ENCODE measurements at regions not wholly inside any gene's neighbourhood (a gene's known extent, or its start where the extent isn't known, plus 50 kb on each side); places are given as distances from the start of the nearest gene placed in this dataset.

DNA sequence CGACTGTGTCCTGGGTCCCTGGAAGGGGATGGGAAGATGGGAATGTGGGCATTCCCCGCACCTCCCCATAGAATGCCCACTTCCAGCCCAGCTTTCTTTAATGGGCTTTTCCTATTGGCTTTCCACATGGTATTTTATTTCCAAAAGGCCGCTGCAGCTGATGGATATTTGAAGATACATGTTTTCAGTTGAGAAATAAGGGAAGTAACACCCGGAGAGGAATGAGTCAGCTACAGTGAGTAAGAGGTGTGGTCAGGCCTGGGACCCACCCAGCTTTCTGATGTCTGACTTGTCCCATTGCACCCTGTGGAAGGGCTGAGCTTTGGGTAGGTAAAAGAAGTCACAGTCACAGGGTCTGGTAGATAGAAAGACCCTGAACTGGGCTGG, 476.9 kb downstream of the MIAT start (continued):
- TF ChIP-seq, protein P1, sequence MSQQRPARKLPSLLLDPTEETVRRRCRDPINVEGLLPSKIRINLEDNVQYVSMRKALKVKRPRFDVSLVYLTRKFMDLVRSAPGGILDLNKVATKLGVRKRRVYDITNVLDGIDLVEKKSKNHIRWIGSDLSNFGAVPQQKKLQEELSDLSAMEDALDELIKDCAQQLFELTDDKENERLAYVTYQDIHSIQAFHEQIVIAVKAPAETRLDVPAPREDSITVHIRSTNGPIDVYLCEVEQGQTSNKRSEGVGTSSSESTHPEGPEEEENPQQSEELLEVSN (IDR thresholded peaks at IDR 0.05), result no peak
- TF ChIP-seq SP4 (IDR thresholded peaks at IDR 0.05; ENCODE audit: low read length), result no peak
- TF ChIP-seq RNF2 (IDR thresholded peaks at IDR 0.05; ENCODE audit: borderline replicate concordance, low read depth, low read length, missing control alignments, poor library complexity, severe bottlenecking), result no peak
- no peak for TF ChIP-seq EP300 (IDR thresholded peaks at IDR 0.05; ENCODE audit: borderline replicate concordance in 1 of 2, low read depth in 2 of 2, low read length in 2 of 2)
- no peak for TF ChIP-seq NANOG (IDR thresholded peaks at IDR 0.05; ENCODE audit: insufficient read depth, low read depth, low read length, poor library complexity, severe bottlenecking)
- no peak for TF ChIP-seq RXRA (IDR thresholded peaks at IDR 0.05; ENCODE audit: insufficient read depth, low read depth, low read length)
- no peak for TF ChIP-seq CTBP2 (IDR thresholded peaks at IDR 0.05; ENCODE audit: borderline replicate concordance, insufficient read depth, insufficient read length, low read length)
- TF ChIP-seq BACH1 (IDR thresholded peaks at IDR 0.05; ENCODE audit: low read length), result no peak

Measured in H1 (cell line).